ENCODE measurements at regions not wholly inside any gene's neighbourhood (a gene's known extent, or its start where the extent isn't known, plus 50 kb on each side); places are given as distances from the start of the nearest gene placed in this dataset.

DNA sequence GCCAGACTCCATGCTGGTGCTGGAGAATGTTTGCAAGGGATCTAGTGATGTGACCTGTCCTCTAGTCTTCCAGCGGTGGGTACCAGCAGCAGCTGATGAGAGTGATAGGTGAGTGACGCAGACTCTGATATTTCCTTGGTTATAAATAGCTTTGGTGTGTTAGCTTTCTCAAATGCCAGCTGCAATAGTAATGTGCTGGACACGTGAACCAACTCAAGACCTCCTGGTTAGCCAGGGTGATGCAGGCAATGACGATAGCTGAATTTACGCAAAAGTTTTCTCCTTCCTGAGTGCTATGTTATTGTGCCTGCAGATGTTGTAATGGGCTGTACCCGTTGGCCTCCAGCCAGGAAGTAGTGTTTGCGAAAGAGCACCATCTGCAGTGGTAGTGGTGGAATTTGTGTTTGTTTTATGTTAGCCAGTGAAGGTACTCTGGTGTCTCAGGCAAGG, 129.5 kb downstream of the CYSLTR2 start:
- ATAC-seq (peak; percentile 91), DNase-seq (peak; percentile 77)
- no peaks in the 10 kb centered on the region for H3K27me3 ChIP-seq
- H3K9me3 ChIP-seq, result no peaks in the 10 kb centered on the region
- H3K4me1 ChIP-seq, result no peaks in the 10 kb centered on the region
- H3K27ac ChIP-seq, result no peak overlapping the region
- no peak for TF ChIP-seq CTCF (IDR thresholded peaks at IDR 0.05)
- H3K4me3 ChIP-seq, result no peak overlapping the region
- intact Hi-C loops (cut with DNase I), result no loop called here
- no peaks in the 10 kb centered on the region for H3K36me3 ChIP-seq

DNA sequence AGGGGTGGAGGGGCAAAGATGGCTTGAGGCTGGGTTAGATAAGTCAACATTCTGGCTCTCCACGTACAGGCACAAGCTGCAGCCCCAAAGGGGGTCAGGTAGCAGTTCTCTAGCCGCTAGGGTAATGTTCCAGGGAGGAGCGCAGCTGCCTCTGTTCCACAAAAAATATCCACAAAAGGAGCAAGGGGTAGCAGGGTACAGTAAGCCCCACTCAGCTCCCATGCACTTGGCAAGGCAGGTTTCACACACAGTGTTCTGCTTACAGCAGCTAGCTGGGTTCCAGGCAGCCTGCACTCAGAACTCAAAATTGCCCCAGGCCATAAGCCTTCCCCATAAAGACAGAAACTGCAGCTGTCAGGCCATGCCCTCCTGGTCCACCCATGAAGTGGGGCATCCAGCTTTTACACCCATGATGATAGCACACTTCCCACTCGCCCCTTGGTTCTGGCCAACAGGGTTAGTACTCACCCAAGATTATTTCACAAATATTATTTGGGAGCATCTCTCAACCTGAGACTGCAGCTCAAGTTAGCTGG, 130.0 kb downstream of the CYSLTR2 start:
- DNase-seq, result no peak
- intact Hi-C loops (cut with DNase I), result no loop called here

DNA sequence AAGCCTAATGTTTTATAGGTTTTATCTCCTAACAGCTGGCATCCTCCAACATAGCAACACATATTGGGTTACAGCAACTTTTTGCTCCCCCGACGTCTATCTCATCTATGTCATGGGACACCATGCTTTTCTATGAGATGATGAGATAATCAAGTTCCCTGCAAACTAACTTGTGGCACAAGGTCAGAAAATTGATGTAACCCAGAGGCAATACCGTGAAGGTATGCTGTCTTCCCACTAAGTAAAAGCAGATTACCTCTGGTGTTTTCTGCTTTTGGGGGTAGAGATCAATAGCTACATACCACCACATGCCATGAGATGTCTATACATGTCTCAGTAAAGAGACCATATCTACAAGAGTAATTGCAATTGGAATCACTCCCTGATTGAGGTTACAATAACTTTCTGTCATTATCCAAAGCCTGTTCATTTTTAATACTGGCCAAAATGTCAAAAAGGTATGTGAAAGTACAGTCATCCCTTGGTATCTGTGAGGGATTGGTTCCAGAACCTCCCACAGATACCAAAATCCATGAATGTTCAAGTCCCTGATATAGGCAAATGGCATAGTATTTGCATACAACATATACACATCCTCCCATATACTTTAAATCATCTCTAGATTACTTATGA, 131.3 kb downstream of the CYSLTR2 start:
- no peak for ATAC-seq
- no peak for DNase-seq
- TF ChIP-seq CTCF (IDR thresholded peaks at IDR 0.05), result no peak
- intact Hi-C loops (cut with DNase I), result no loop called here
- Histone ChIP-seq H3K9me3 (no peaks in the 10 kb centered on the region), H3K4me1 (no peaks in the 10 kb centered on the region), H3K4me3 (no peak overlapping the region), H3K36me3 (no peaks in the 10 kb centered on the region), H3K27ac (no peak overlapping the region), H3K27me3 (no peaks in the 10 kb centered on the region)

More for the DNA sequence above, 130.0 kb downstream of the CYSLTR2 start:
- H3K4me1 ChIP-seq, result no peaks in the 10 kb centered on the region
- H3K4me3 ChIP-seq, result no peak overlapping the region
- H3K27ac ChIP-seq, result no peak overlapping the region
- no peaks in the 10 kb centered on the region for H3K9me3 ChIP-seq
- no peaks in the 10 kb centered on the region for H3K27me3 ChIP-seq
- no peaks in the 10 kb centered on the region for H3K36me3 ChIP-seq
- ATAC-seq, result no peak
- TF ChIP-seq CTCF (IDR thresholded peaks at IDR 0.05), result no peak

DNA sequence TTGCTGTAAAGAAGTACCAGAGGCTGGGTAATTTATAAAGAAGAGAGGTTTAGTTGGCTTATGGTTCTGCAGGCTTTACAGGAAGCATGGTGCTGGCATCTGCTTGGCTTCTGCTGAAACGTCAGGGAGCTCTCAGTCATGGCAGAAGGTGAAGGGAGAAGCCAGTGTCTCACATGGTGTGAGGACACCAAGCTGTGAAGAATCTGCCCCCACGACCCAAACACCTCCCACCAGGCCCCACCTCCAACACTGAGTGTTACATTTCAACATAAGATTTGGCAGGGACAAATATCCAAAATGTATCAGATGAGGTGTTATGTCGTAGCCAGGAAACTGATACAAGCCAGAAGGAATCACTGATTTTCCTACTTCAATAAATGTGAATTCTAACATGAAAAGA, 136.5 kb downstream of the CYSLTR2 start:
- no peaks in the 10 kb centered on the region for H3K27me3 ChIP-seq
- H3K27ac ChIP-seq, result no peak overlapping the region
- TF ChIP-seq CTCF (IDR thresholded peaks at IDR 0.05), result no peak
- no peaks in the 10 kb centered on the region for H3K36me3 ChIP-seq
- intact Hi-C loops (cut with DNase I), result no loop called here
- no peaks in the 10 kb centered on the region for H3K4me1 ChIP-seq
- H3K9me3 ChIP-seq, result no peaks in the 10 kb centered on the region
- DNase-seq (no peak), ATAC-seq (no peak)
- no peak overlapping the region for H3K4me3 ChIP-seq

DNA sequence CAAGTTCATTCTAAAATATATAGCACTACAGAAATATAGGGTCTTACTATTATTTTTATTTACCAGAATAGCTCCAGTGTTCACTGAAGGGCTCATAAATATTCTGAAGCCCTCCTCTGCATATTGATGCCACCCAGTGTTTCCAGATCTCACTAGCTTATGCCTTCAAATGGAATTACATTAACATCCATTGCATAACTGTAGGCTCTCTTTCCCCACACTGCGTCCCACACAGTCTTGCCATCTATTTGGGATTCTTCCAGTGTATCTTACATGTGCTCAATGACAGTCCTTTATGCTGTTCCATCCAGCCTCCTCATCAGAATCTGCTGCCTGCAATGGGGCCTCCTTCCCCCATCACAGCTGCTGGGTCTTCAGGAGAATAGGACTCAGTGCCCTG, 137.2 kb downstream of the CYSLTR2 start:
- Histone ChIP-seq H3K9me3 (no peaks in the 10 kb centered on the region), H3K36me3 (no peaks in the 10 kb centered on the region), H3K27ac (no peak overlapping the region), H3K27me3 (no peaks in the 10 kb centered on the region), H3K4me1 (no peaks in the 10 kb centered on the region), H3K4me3 (no peak overlapping the region)
- DNase-seq, result no peak
- peak; percentile 48 for ATAC-seq
- TF ChIP-seq CTCF (IDR thresholded peaks at IDR 0.05), result no peak
- intact Hi-C loops (cut with DNase I), result no loop called here
